Activated CD4-positive, alpha-beta T cell treated with anti-CD3 and anti-CD28 coated beads for 48 hours (primary cell): ENCODE measurements at regions not wholly inside any gene's neighbourhood (a gene's known extent, or its start where the extent isn't known, plus 50 kb on each side); places are given as distances from the start of the nearest gene placed in this dataset.

Experiments used
- DNase-seq: peaks from one replicate; pipeline ENCODE4 v3.0.0-alpha.2; 2020

- DNase-seq, result no peak
Measured at GRCh38 chr3:127049393-127049792, 66.5 kb downstream of the PLXNA1 start.

- DNase-seq, result no peak
Measured at GRCh38 chr3:127050733-127051132, 67.8 kb downstream of the PLXNA1 start.

- no peak for DNase-seq
Measured at GRCh38 chr3:127052121-127052561, 69.2 kb downstream of the PLXNA1 start.

GRCh38 chr3:127053026-127053425 is 70.1 kb downstream of the PLXNA1 start:
- no peak for DNase-seq

- no peak for DNase-seq
Measured at GRCh38 chr3:127053450-127053849, 70.5 kb downstream of the PLXNA1 start.

- no peak for DNase-seq
Measured at GRCh38 chr3:127053979-127054378, 71.1 kb downstream of the PLXNA1 start.

GRCh38 chr3:127056281-127056680 is 73.4 kb downstream of the PLXNA1 start:
- no peak for DNase-seq

- no peak for DNase-seq
Measured at GRCh38 chr3:127056976-127057375, 74.1 kb downstream of the PLXNA1 start.

- DNase-seq, result no peak
Measured at GRCh38 chr3:127059072-127059471, 76.2 kb downstream of the PLXNA1 start.

GRCh38 chr3:127061641-127062040 is 78.7 kb downstream of the PLXNA1 start:
- no peak for DNase-seq

GRCh38 chr3:127062926-127063325 is 80.0 kb downstream of the PLXNA1 start:
- DNase-seq, result no peak

- no peak for DNase-seq
Measured at GRCh38 chr3:127063916-127064315, 81.0 kb downstream of the PLXNA1 start.

- no peak for DNase-seq
Measured at GRCh38 chr3:127064391-127065137, 81.6 kb downstream of the PLXNA1 start.

GRCh38 chr3:127065138-127065427 is 82.2 kb downstream of the PLXNA1 start:
- no peak for DNase-seq

GRCh38 chr3:127065561-127066290 is 82.8 kb downstream of the PLXNA1 start:
- no peak for DNase-seq

GRCh38 chr3:127066635-127067034 is 83.7 kb downstream of the PLXNA1 start:
- no peak for DNase-seq

GRCh38 chr3:127067116-127067910 is 84.4 kb downstream of the PLXNA1 start:
- DNase-seq, result no peak

GRCh38 chr3:127068111-127068810 is 85.3 kb downstream of the PLXNA1 start:
- DNase-seq, result no peak

GRCh38 chr3:127068871-127069270 is 86.0 kb downstream of the PLXNA1 start:
- no peak for DNase-seq

- DNase-seq, result no peak
Measured at GRCh38 chr3:127069814-127070440, 87.0 kb downstream of the PLXNA1 start.

GRCh38 chr3:127070776-127071175 is 87.9 kb downstream of the PLXNA1 start:
- DNase-seq, result no peak

- DNase-seq, result no peak
Measured at GRCh38 chr3:127071597-127072001, 88.7 kb downstream of the PLXNA1 start.
